ENCODE measurements at regions not wholly inside any gene's neighbourhood (a gene's known extent, or its start where the extent isn't known, plus 50 kb on each side); places are given as distances from the start of the nearest gene placed in this dataset.

- in situ Hi-C loops (cut with MboI; ENCODE audit: low sequenced_read_pairs, unreplicated experiment) = no loop called here
- TF ChIP-seq CTCF (IDR thresholded peaks at IDR 0.05; ENCODE audit: borderline replicate concordance, control extremely low read depth, extremely low read depth, insufficient read depth, missing control alignments) = no peak
These were observed 92.3 kb upstream of the POU2AF2 start for GRCh38 chr11:111153194-111153593.

GRCh38 chr11:111148953-111149352 is 96.6 kb upstream of the POU2AF2 start:
- DNase-seq (ENCODE audit: low spot score) = no peak
- in situ Hi-C loops (cut with MboI; ENCODE audit: low sequenced_read_pairs, unreplicated experiment) = no loop called here
- TF ChIP-seq CTCF (IDR thresholded peaks at IDR 0.05; ENCODE audit: borderline replicate concordance, control extremely low read depth, extremely low read depth, insufficient read depth, missing control alignments) = no peak

More at GRCh38 chr11:111153194-111153593, 92.3 kb upstream of the POU2AF2 start:
- no peak for DNase-seq (ENCODE audit: low spot score)

GRCh38 chr11:111148121-111148520 is 97.4 kb upstream of the POU2AF2 start:
- in situ Hi-C loops (cut with MboI; ENCODE audit: low sequenced_read_pairs, unreplicated experiment) = no loop called here
- no peak for TF ChIP-seq CTCF (IDR thresholded peaks at IDR 0.05; ENCODE audit: borderline replicate concordance, control extremely low read depth, extremely low read depth, insufficient read depth, missing control alignments)
- no peak for DNase-seq (ENCODE audit: low spot score)

- no peak for TF ChIP-seq CTCF (IDR thresholded peaks at IDR 0.05; ENCODE audit: borderline replicate concordance, control extremely low read depth, extremely low read depth, insufficient read depth, missing control alignments)
- DNase-seq (ENCODE audit: low spot score) = no peak
- in situ Hi-C loops (cut with MboI; ENCODE audit: low sequenced_read_pairs, unreplicated experiment) = no loop called here
These were observed 107.7 kb upstream of the POU2AF2 start for GRCh38 chr11:111137846-111138245.

- DNase-seq (ENCODE audit: low spot score) = no peak
- no peak for TF ChIP-seq CTCF (IDR thresholded peaks at IDR 0.05; ENCODE audit: borderline replicate concordance, control extremely low read depth, extremely low read depth, insufficient read depth, missing control alignments)
- in situ Hi-C loops (cut with MboI; ENCODE audit: low sequenced_read_pairs, unreplicated experiment) = no loop called here
These were observed 109.6 kb upstream of the POU2AF2 start for GRCh38 chr11:111135778-111136570.

- in situ Hi-C loops (cut with MboI; ENCODE audit: low sequenced_read_pairs, unreplicated experiment) = no loop called here
- no peak for TF ChIP-seq CTCF (IDR thresholded peaks at IDR 0.05; ENCODE audit: borderline replicate concordance, control extremely low read depth, extremely low read depth, insufficient read depth, missing control alignments)
- DNase-seq (ENCODE audit: low spot score) = no peak
These were observed 110.4 kb upstream of the POU2AF2 start for GRCh38 chr11:111135101-111135500.
